Tibial nerve (tissue), 4 donors: ENCODE measurements at regions not wholly inside any gene's neighbourhood (a gene's known extent, or its start where the extent isn't known, plus 50 kb on each side); places are given as distances from the start of the nearest gene placed in this dataset.

Experiments used
- DNase-seq, 2 donors: peaks; one replicate each; pipeline ENCODE4 v3.0.0-alpha.2; 2019; ENCODE audit warnings: low spot score in 2 of 2
- H3K27ac ChIP-seq, 4 donors: fragments of 200-600 bp; sonication (generic) in 3 of 4; one replicate each; pipeline ENCODE4 v1.5.1; 2017 to 2019; ENCODE audit warnings: mild to moderate bottlenecking in 1 of 4
- H3K27me3 ChIP-seq, 2 donors: fragments of 200-600 bp; sonication (generic) in 1 of 2; one replicate each; pipeline versions ENCODE4 v1.5.1 to v1.6.0; 2017 to 2019
- H3K36me3 ChIP-seq, 3 donors: fragments of 200-600 bp; sonication (generic); one replicate each; pipeline ENCODE4 v1.5.1; 2018 to 2019
- H3K4me1 ChIP-seq, 4 donors: fragments of 200-600 bp; sonication (generic) in 3 of 4; one replicate each; pipeline ENCODE4 v1.5.1; 2017 to 2019
- H3K4me3 ChIP-seq, 4 donors: fragments of 200-600 bp; sonication (generic) in 3 of 4; one replicate each; pipeline ENCODE4 v1.5.1; 2017 to 2019; ENCODE audit warnings: mild to moderate bottlenecking in 1 of 4, moderate library complexity in 1 of 4
- H3K9me3 ChIP-seq, 4 donors: fragments of 200-600 bp; sonication (generic) in 3 of 4; one replicate each; pipeline ENCODE4 v1.5.1; 2017 to 2019
- EP300 ChIP-seq, 2 donors: sonication (generic); formaldehyde crosslinking; IDR thresholded peaks; one replicate each; pipeline ENCODE4 v1.6.1; 2017; ENCODE audit warnings: antibody characterized with exemption in 2 of 2, mild to moderate bottlenecking in 1 of 2
- POLR2A ChIP-seq, 2 donors: fragments of 450-650 bp; IDR thresholded peaks; one replicate each; pipeline ENCODE4 v1.6.1; 2017; ENCODE audit warnings: antibody characterized with exemption in 2 of 2, mild to moderate bottlenecking in 2 of 2, moderate library complexity in 2 of 2
- WGBS, 2 donors: methylation state at CpG; one replicate each; pipeline ENCODE4 v1.1.5; 2018; 5-methylcytosine and 5-hydroxymethylcytosine counted together
- TF ChIP-seq, protein P1 (sequence below), 5 experiments: fragments of 200-600 bp in 3 of 5; fragments of 450-650 bp in 2 of 5; sonication (generic) in 3 of 5; IDR thresholded peaks; one replicate each; pipeline ENCODE4 v1.5.1; 2016 to 2019; ENCODE audit warnings: antibody characterized with exemption in 5 of 5, mild to moderate bottlenecking in 3 of 5, moderate library complexity in 2 of 5

DNA sequence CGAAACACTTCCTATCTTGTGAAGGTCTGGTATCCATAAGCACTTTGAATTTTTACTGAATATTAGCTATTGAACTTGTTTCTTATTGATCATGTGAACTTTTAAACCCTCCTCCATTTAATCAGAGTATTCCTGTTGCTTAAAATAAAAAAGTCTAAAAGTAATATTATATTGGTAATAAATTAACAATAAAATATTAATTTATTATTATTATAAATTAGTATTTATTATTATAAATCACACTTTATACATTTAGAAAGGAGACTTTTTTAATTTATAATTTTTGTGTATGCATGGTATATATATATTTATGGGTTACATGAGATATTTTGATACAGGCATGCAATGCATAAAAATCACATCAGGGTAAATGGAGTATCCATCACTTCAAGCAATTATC, 295.4 kb upstream of the NETO1 start:
- H3K27me3 ChIP-seq, result no peaks in the 10 kb centered on the region
- 50 to 62% methylated on average over 1 of the region's 1 CpG for whole genome bisulfite sequencing, 2 donors
- no peaks in the 10 kb centered on the region for H3K9me3 ChIP-seq
- H3K36me3 ChIP-seq, result no peaks in the 10 kb centered on the region
- no peak overlapping the region for H3K4me3 ChIP-seq
- H3K27ac ChIP-seq, result no peak overlapping the region
- H3K4me1 ChIP-seq, result no peaks in the 10 kb centered on the region
- DNase-seq, result no peak
- TF ChIP-seq POLR2A (IDR thresholded peaks at IDR 0.05) (no peak), EP300 (IDR thresholded peaks at IDR 0.05) (no peak)
- TF ChIP-seq, protein P1, sequence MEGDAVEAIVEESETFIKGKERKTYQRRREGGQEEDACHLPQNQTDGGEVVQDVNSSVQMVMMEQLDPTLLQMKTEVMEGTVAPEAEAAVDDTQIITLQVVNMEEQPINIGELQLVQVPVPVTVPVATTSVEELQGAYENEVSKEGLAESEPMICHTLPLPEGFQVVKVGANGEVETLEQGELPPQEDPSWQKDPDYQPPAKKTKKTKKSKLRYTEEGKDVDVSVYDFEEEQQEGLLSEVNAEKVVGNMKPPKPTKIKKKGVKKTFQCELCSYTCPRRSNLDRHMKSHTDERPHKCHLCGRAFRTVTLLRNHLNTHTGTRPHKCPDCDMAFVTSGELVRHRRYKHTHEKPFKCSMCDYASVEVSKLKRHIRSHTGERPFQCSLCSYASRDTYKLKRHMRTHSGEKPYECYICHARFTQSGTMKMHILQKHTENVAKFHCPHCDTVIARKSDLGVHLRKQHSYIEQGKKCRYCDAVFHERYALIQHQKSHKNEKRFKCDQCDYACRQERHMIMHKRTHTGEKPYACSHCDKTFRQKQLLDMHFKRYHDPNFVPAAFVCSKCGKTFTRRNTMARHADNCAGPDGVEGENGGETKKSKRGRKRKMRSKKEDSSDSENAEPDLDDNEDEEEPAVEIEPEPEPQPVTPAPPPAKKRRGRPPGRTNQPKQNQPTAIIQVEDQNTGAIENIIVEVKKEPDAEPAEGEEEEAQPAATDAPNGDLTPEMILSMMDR (IDR thresholded peaks at IDR 0.05), result no peak

DNA sequence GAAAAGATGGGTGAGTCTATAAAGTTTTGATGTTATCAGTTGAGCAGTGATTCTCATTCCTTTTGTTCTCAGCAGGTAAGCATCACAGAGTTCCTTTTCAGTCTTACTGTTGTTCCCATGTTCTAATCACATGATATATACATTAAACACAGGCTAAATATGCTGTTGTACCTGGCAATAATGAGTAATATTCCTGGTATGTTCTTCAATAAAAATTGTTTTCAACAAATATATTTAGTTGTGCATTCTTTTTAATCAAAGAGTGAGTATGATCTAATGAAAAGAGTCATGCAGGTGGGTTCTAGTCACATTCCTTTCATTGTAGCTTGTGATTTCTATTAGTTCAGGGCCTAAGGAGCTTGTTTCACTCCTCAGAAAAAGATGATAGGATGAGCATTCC, 288.3 kb upstream of the NETO1 start:
- TF ChIP-seq EP300 (IDR thresholded peaks at IDR 0.05) (no peak), POLR2A (IDR thresholded peaks at IDR 0.05) (no peak)
- TF ChIP-seq, protein P1 (IDR thresholded peaks at IDR 0.05), result no peak

DNA sequence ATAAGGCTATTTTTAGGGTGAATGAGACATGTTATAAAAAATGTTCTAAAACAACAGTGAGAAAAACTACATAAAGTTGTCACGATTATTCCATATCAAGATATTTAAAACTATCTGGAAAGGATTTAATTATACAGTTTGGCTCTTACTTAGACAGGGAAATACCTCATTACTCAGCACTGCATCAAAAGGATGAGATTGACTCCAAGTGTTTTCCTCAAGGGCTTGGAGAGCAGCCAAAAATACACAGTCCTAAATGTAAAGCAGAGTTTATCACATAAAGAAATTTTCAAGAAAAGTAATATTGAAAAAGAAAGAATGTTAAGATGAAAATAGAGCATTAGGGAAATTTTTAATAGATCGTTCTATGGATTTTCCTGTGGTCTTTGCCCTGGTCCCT, 285.5 kb upstream of the NETO1 start:
- no peak for DNase-seq
- Histone ChIP-seq H3K27me3 (no peaks in the 10 kb centered on the region), H3K27ac (no peak overlapping the region), H3K9me3 (no peaks in the 10 kb centered on the region), H3K36me3 (no peaks in the 10 kb centered on the region), H3K4me1 (no peaks in the 10 kb centered on the region), H3K4me3 (no peak overlapping the region)
- WGBS, 2 donors, result 45 to 50% methylated on average over 2 of the region's 2 CpGs
- no peak for TF ChIP-seq EP300 (IDR thresholded peaks at IDR 0.05)
- TF ChIP-seq POLR2A (IDR thresholded peaks at IDR 0.05), result no peak
- TF ChIP-seq, protein P1 (IDR thresholded peaks at IDR 0.05), result no peak

More for the DNA sequence above, 288.3 kb upstream of the NETO1 start:
- Histone ChIP-seq H3K9me3 (no peaks in the 10 kb centered on the region), H3K4me3 (no peak overlapping the region), H3K27me3 (no peaks in the 10 kb centered on the region), H3K4me1 (no peaks in the 10 kb centered on the region), H3K36me3 (no peaks in the 10 kb centered on the region), H3K27ac (no peak overlapping the region)
- DNase-seq, result no peak

DNA sequence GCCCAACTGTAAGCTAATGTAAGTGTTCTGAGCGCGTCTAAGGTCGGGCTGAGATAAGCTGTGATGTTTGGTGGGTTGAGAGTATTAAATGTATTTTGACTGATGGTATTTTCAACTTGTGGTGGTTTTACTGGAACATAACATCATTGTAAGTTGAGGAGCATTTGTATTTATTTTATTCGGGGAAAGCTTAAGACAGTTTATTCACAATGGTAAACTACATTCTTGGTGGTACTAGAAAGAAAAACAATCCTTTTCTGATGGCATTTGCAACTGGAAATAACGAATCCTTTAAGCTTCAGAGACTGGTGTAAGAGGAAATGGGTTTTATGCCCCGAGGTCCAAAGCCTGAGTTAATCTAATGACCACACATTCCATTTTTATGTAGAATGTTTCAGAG, 283.3 kb upstream of the NETO1 start:
- no peaks in the 10 kb centered on the region for H3K27me3 ChIP-seq
- WGBS, 2 donors, result 63 to 68% methylated on average over 6 of the region's 6 CpGs
- no peaks in the 10 kb centered on the region for H3K9me3 ChIP-seq
- no peaks in the 10 kb centered on the region for H3K36me3 ChIP-seq
- H3K4me1 ChIP-seq, result no peaks in the 10 kb centered on the region
- no peak overlapping the region for H3K27ac ChIP-seq
- TF ChIP-seq EP300 (IDR thresholded peaks at IDR 0.05), result no peak
- TF ChIP-seq, protein P1 (IDR thresholded peaks at IDR 0.05), result no peak
- TF ChIP-seq POLR2A (IDR thresholded peaks at IDR 0.05), result no peak
- DNase-seq, result no peak
- H3K4me3 ChIP-seq, result no peak overlapping the region

DNA sequence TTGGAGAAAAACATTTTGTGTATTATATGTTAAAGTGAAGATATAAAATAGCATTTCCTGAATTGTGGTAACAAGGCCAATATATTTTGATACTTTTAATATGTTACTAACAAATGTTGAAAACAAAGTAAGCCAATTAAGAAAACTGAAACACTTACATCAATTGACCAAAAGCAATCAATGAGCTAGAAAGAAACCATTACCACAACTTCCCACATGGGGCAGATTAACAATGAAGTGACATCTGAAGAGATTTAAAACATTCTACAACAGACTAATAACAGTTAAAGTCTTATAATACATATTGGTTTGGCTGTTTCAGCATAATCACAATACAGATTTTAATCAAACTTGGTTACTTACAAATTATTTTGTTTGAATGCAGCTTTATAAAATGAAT, 282.4 kb upstream of the NETO1 start:
- no peak for DNase-seq
- no peak overlapping the region for H3K27ac ChIP-seq
- no peaks in the 10 kb centered on the region for H3K4me1 ChIP-seq
- no peaks in the 10 kb centered on the region for H3K27me3 ChIP-seq
- no peaks in the 10 kb centered on the region for H3K9me3 ChIP-seq
- no peaks in the 10 kb centered on the region for H3K36me3 ChIP-seq
- TF ChIP-seq EP300 (IDR thresholded peaks at IDR 0.05) (no peak), POLR2A (IDR thresholded peaks at IDR 0.05) (no peak)
- TF ChIP-seq, protein P1 (IDR thresholded peaks at IDR 0.05), result no peak
- H3K4me3 ChIP-seq, result no peak overlapping the region
